ENCODE measurements at regions not wholly inside any gene's neighbourhood (a gene's known extent, or its start where the extent isn't known, plus 50 kb on each side); places are given as distances from the start of the nearest gene placed in this dataset.
"Not testable (repeated sequence)": the region's sequence is repeated elsewhere in the genome, so short reads cannot be mapped to it uniquely, and the experiment has no call there.

DNA sequence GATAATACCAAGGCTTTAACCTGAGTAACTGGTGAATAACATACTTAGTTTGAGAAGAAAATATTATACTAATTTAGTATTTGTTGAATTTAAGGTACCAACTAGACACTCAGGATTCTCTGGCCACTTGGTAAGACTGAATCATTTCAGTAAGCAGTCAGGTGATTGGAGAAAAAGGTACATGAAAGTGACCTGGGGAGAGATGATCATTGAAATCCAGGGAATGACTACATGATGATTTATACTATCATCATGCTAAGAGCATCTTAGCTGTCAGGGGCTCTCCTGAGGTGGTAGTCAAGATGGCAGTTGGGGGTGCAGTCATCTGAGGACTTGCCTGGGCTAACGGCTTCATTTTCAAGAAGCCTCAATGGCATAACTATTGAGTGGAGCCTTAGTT lies 571.2 kb upstream of the ACVR2A start:
- H3K27me3 ChIP-seq (replicated peaks in 2 of 5; ENCODE audit: control insufficient read depth in 4 of 5, insufficient read depth in 5 of 5, low read length in 4 of 5), result no peaks in the 10 kb centered on the region
- CTCF ChIA-PET, result no interaction called here
- H3K9me3 ChIP-seq (ENCODE audit: control extremely low read depth in 1 of 5, control insufficient read depth in 4 of 5, insufficient read depth in 2 of 5, low read depth in 1 of 5, low read length in 4 of 5), result peaks cover 0 to 9% (median 6%) of the 10 kb centered on the region in 5 experiments
- H3K27ac ChIP-seq (ENCODE audit: insufficient read depth in 1 of 2, low read depth in 1 of 2, low read length in 2 of 2, poor library complexity in 1 of 2, severe bottlenecking in 2 of 2), result no peak overlapping the region
- H3K36me3 ChIP-seq (ENCODE audit: control insufficient read depth in 4 of 4, insufficient read depth in 4 of 4, low read length in 3 of 4), result no peaks in the 10 kb centered on the region
- DNase-seq, result no peak
- POLR2A ChIA-PET, result no interaction called here
- no peaks in the 10 kb centered on the region for H3K4me1 ChIP-seq (ENCODE audit: control extremely low read depth in 1 of 4, control insufficient read depth in 4 of 4, insufficient read depth in 4 of 4, low read length in 3 of 4)
- no CpG with 5 or more reads among the region's 1 CpG for WGBS (ENCODE audit: insufficient coverage)
- H3K4me3 ChIP-seq (ENCODE audit: control insufficient read depth in 1 of 7, extremely low read depth in 1 of 7, insufficient read depth in 4 of 7, low read depth in 2 of 7, low read length in 6 of 7), result no peak overlapping the region

DNA sequence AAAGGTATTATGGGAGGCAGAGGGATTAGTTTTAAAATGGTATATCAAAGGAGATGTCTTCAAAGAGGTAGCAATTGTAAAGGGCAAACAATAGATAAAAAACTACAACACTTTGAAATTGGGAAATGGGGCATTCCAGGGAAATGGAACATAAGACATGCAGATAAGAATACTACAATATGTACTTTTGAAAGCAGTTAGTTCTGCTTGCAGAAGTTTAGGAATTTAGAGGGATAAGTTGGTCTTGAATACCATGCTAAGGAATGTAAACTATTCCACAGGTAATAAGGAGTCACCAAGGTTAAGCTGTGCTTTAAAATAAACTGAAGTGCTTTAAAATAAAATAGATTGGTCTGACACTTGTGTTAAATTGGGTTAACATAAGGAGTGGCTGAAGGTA lies 571.7 kb upstream of the ACVR2A start:
- Histone ChIP-seq H3K4me3 (ENCODE audit: control insufficient read depth in 1 of 7, extremely low read depth in 1 of 7, insufficient read depth in 4 of 7, low read depth in 2 of 7, low read length in 6 of 7) (no peak overlapping the region), H3K9me3 (ENCODE audit: control extremely low read depth in 1 of 5, control insufficient read depth in 4 of 5, insufficient read depth in 2 of 5, low read depth in 1 of 5, low read length in 4 of 5) (peaks cover 0 to 10% (median 6%) of the 10 kb centered on the region in 5 experiments), H3K27ac (ENCODE audit: insufficient read depth in 1 of 2, low read depth in 1 of 2, low read length in 2 of 2, poor library complexity in 1 of 2, severe bottlenecking in 2 of 2) (no peak overlapping the region), H3K27me3 (replicated peaks in 2 of 5; ENCODE audit: control insufficient read depth in 4 of 5, insufficient read depth in 5 of 5, low read length in 4 of 5) (no peaks in the 10 kb centered on the region), H3K36me3 (ENCODE audit: control insufficient read depth in 4 of 4, insufficient read depth in 4 of 4, low read length in 3 of 4) (no peaks in the 10 kb centered on the region), H3K4me1 (ENCODE audit: control extremely low read depth in 1 of 4, control insufficient read depth in 4 of 4, insufficient read depth in 4 of 4, low read length in 3 of 4) (no peaks in the 10 kb centered on the region)
- no peak for DNase-seq
- ChIA-PET POLR2A (no interaction called here), CTCF (no interaction called here)

GRCh38 chr2:147269581-147269980 lies 575.2 kb upstream of the ACVR2A start:
- H3K4me3 ChIP-seq (ENCODE audit: control insufficient read depth in 1 of 7, extremely low read depth in 1 of 7, insufficient read depth in 4 of 7, low read depth in 2 of 7, low read length in 6 of 7); DNase-seq; H3K27ac ChIP-seq (ENCODE audit: insufficient read depth in 1 of 2, low read depth in 1 of 2, low read length in 2 of 2, poor library complexity in 1 of 2, severe bottlenecking in 2 of 2); H3K36me3 ChIP-seq (ENCODE audit: control insufficient read depth in 4 of 4, insufficient read depth in 4 of 4, low read length in 3 of 4); H3K4me1 ChIP-seq (ENCODE audit: control extremely low read depth in 1 of 4, control insufficient read depth in 4 of 4, insufficient read depth in 4 of 4, low read length in 3 of 4); POLR2A ChIA-PET; H3K27me3 ChIP-seq (replicated peaks in 2 of 5; ENCODE audit: control insufficient read depth in 4 of 5, insufficient read depth in 5 of 5, low read length in 4 of 5); CTCF ChIA-PET: not testable (repeated sequence)
- peaks cover 0 to 12% (median 6%) of the 10 kb centered on the region in 5 experiments for H3K9me3 ChIP-seq (ENCODE audit: control extremely low read depth in 1 of 5, control insufficient read depth in 4 of 5, insufficient read depth in 2 of 5, low read depth in 1 of 5, low read length in 4 of 5)
- WGBS (ENCODE audit: insufficient coverage), result 100% methylated on average over 1 of the region's 2 CpGs

GRCh38 chr2:147260241-147260640 lies 584.6 kb upstream of the ACVR2A start:
- DNase-seq, result no peak
- Histone ChIP-seq H3K4me1 (ENCODE audit: control extremely low read depth in 1 of 4, control insufficient read depth in 4 of 4, insufficient read depth in 4 of 4, low read length in 3 of 4) (no peaks in the 10 kb centered on the region), H3K27ac (ENCODE audit: insufficient read depth in 1 of 2, low read depth in 1 of 2, low read length in 2 of 2, poor library complexity in 1 of 2, severe bottlenecking in 2 of 2) (no peak overlapping the region), H3K9me3 (ENCODE audit: control extremely low read depth in 1 of 5, control insufficient read depth in 4 of 5, insufficient read depth in 2 of 5, low read depth in 1 of 5, low read length in 4 of 5) (no peaks in the 10 kb centered on the region), H3K36me3 (ENCODE audit: control insufficient read depth in 4 of 4, insufficient read depth in 4 of 4, low read length in 3 of 4) (no peaks in the 10 kb centered on the region), H3K4me3 (ENCODE audit: control insufficient read depth in 1 of 7, extremely low read depth in 1 of 7, insufficient read depth in 4 of 7, low read depth in 2 of 7, low read length in 6 of 7) (no peak overlapping the region), H3K27me3 (replicated peaks in 2 of 5; ENCODE audit: control insufficient read depth in 4 of 5, insufficient read depth in 5 of 5, low read length in 4 of 5) (no peaks in the 10 kb centered on the region)
- CTCF ChIA-PET, result no interaction called here
- POLR2A ChIA-PET, result no interaction called here

GRCh38 chr2:147255812-147256211 lies 589.0 kb upstream of the ACVR2A start:
- no peak for DNase-seq
- POLR2A ChIA-PET, result no interaction called here
- H3K4me1 ChIP-seq (ENCODE audit: control extremely low read depth in 1 of 4, control insufficient read depth in 4 of 4, insufficient read depth in 4 of 4, low read length in 3 of 4), result no peaks in the 10 kb centered on the region
- H3K27ac ChIP-seq (ENCODE audit: insufficient read depth in 1 of 2, low read depth in 1 of 2, low read length in 2 of 2, poor library complexity in 1 of 2, severe bottlenecking in 2 of 2), result no peak overlapping the region
- no peaks in the 10 kb centered on the region for H3K27me3 ChIP-seq (replicated peaks in 2 of 5; ENCODE audit: control insufficient read depth in 4 of 5, insufficient read depth in 5 of 5, low read length in 4 of 5)
- no peaks in the 10 kb centered on the region for H3K36me3 ChIP-seq (ENCODE audit: control insufficient read depth in 4 of 4, insufficient read depth in 4 of 4, low read length in 3 of 4)
- CTCF ChIA-PET, result no interaction called here
- H3K9me3 ChIP-seq (ENCODE audit: control extremely low read depth in 1 of 5, control insufficient read depth in 4 of 5, insufficient read depth in 2 of 5, low read depth in 1 of 5, low read length in 4 of 5), result no peaks in the 10 kb centered on the region
- no peak overlapping the region for H3K4me3 ChIP-seq (ENCODE audit: control insufficient read depth in 1 of 7, extremely low read depth in 1 of 7, insufficient read depth in 4 of 7, low read depth in 2 of 7, low read length in 6 of 7)
- WGBS (ENCODE audit: insufficient coverage), result 100% methylated on average over 1 of the region's 1 CpG

DNA sequence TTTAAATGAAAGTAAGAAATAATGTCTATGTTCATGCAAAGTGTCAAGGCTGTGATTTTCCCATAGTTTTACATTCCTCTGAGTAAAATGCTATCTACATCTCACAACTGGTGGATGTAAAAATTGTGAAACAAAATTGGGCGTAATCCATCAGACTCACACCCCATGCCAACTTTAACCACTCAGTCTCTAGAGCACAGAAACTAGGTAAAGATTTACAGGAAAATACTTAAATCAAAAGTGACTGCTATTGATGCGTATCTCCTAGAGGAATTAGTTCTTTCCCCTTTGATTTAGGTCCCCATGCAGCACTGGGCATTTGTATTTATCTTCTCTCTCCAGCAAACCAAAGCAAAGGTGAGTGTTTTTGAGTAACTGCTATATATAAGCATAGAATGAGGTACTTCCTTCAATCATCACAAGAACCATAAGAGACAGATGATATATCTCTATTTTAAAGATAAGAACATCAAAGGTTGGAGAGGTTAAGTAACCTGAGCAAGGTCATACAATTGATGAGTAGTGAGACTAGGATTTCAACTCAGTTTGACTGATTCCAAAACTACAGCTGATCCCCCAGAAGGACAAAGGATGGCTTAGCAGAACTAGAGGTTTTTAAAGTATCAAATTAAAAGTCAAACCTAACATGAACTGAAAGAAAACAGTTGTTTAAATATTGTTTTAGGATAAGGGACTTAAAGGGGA lies 594.0 kb upstream of the ACVR2A start:
- ChIA-PET CTCF (no interaction called here), POLR2A (no interaction called here)
- Histone ChIP-seq H3K27me3 (replicated peaks in 2 of 5; ENCODE audit: control insufficient read depth in 4 of 5, insufficient read depth in 5 of 5, low read length in 4 of 5) (no peaks in the 10 kb centered on the region), H3K4me3 (ENCODE audit: control insufficient read depth in 1 of 7, extremely low read depth in 1 of 7, insufficient read depth in 4 of 7, low read depth in 2 of 7, low read length in 6 of 7) (no peak overlapping the region), H3K9me3 (ENCODE audit: control extremely low read depth in 1 of 5, control insufficient read depth in 4 of 5, insufficient read depth in 2 of 5, low read depth in 1 of 5, low read length in 4 of 5) (no peaks in the 10 kb centered on the region), H3K36me3 (ENCODE audit: control insufficient read depth in 4 of 4, insufficient read depth in 4 of 4, low read length in 3 of 4) (no peaks in the 10 kb centered on the region), H3K27ac (ENCODE audit: insufficient read depth in 1 of 2, low read depth in 1 of 2, low read length in 2 of 2, poor library complexity in 1 of 2, severe bottlenecking in 2 of 2) (no peak overlapping the region), H3K4me1 (ENCODE audit: control extremely low read depth in 1 of 4, control insufficient read depth in 4 of 4, insufficient read depth in 4 of 4, low read length in 3 of 4) (no peaks in the 10 kb centered on the region)
- WGBS (ENCODE audit: insufficient coverage), result no CpG with 5 or more reads among the region's 2 CpGs
- DNase-seq, result no peak

DNA sequence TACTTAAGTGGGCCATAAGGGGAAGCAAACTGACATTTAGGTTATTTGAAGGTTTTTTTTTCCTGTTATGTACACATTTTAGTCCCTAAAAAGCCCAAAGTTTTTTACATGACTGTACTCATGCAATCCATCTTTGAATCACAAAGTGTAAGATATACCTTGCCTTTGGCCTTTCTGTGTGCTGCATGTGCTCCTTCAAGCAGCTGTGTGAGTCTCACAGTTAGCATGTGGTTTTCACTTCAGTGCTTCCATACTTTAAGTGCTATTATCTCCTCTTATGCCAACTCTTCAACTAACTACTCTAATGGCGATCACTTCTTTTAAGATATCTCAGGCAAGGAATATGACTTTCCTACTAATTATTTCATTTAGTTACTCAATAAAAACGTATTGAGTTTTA lies 597.1 kb upstream of the ACVR2A start:
- WGBS (ENCODE audit: insufficient coverage), result 90% methylated on average over 2 of the region's 2 CpGs
- POLR2A ChIA-PET, result no interaction called here

More for the DNA sequence above, 597.1 kb upstream of the ACVR2A start:
- H3K27ac ChIP-seq (ENCODE audit: insufficient read depth in 1 of 2, low read depth in 1 of 2, low read length in 2 of 2, poor library complexity in 1 of 2, severe bottlenecking in 2 of 2), result no peak overlapping the region
- no peaks in the 10 kb centered on the region for H3K9me3 ChIP-seq (ENCODE audit: control extremely low read depth in 1 of 5, control insufficient read depth in 4 of 5, insufficient read depth in 2 of 5, low read depth in 1 of 5, low read length in 4 of 5)
- H3K27me3 ChIP-seq (replicated peaks in 2 of 5; ENCODE audit: control insufficient read depth in 4 of 5, insufficient read depth in 5 of 5, low read length in 4 of 5), result no peaks in the 10 kb centered on the region
- CTCF ChIA-PET, result no interaction called here
- no peaks in the 10 kb centered on the region for H3K36me3 ChIP-seq (ENCODE audit: control insufficient read depth in 4 of 4, insufficient read depth in 4 of 4, low read length in 3 of 4)
- no peak for DNase-seq
- no peak overlapping the region for H3K4me3 ChIP-seq (ENCODE audit: control insufficient read depth in 1 of 7, extremely low read depth in 1 of 7, insufficient read depth in 4 of 7, low read depth in 2 of 7, low read length in 6 of 7)
- H3K4me1 ChIP-seq (ENCODE audit: control extremely low read depth in 1 of 4, control insufficient read depth in 4 of 4, insufficient read depth in 4 of 4, low read length in 3 of 4), result no peaks in the 10 kb centered on the region

Data from common myeloid progenitor, CD34-positive (primary cell).